ENCODE measurements at regions not wholly inside any gene's neighbourhood (a gene's known extent, or its start where the extent isn't known, plus 50 kb on each side); places are given as distances from the start of the nearest gene placed in this dataset.

DNA sequence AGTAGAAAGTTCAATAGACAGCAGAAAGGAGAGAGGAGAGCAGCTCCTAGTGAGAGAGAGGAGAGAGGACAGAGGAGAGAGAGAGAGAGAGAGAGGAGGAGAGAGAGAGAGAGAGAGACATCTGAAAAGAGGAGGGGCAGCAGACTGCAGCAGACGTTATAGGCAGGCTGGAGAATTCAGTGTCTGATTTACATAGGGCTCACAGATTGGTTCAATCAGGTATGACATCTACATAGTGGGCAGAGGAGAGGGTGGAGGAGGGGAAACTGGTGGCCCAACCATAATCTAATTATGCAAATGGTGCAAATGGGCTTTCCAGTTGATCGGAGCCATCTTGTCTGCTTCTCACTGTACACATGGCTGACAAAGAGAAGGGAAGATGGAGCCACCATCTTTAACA, 221.3 kb upstream of the TRPC4 start:
- in situ Hi-C loops (cut with MboI; ENCODE audit: low sequenced_read_pairs): no loop called here
- Histone ChIP-seq H3K56ac (ENCODE audit: extremely low read depth, insufficient read depth, low read length) (no peak overlapping the region), H3K18ac (ENCODE audit: low read depth, low read length) (no peak overlapping the region), H3K9me1 (ENCODE audit: insufficient read depth, low read length) (no peaks in the 10 kb centered on the region), H2BK120ac (ENCODE audit: low read depth, low read length) (no peak overlapping the region), H3K9ac (ENCODE audit: low read depth, low read length) (no peak overlapping the region), H3K27ac (ENCODE audit: insufficient read depth, low read length) (no peak overlapping the region), H2AK5ac (ENCODE audit: low read depth, low read length) (no peak overlapping the region), H2AK9ac (replicated peaks; ENCODE audit: low read depth, low read length, poor library complexity) (no peak overlapping the region), H4K20me1 (ENCODE audit: insufficient read depth, low read length) (no peaks in the 10 kb centered on the region), H2BK5ac (ENCODE audit: low read depth, low read length, poor library complexity, severe bottlenecking) (no peak overlapping the region), H4K91ac (ENCODE audit: insufficient read depth, low read depth, low read length) (no peak overlapping the region), H3K23ac (ENCODE audit: low read depth, low read length) (no peak overlapping the region), H3K4me3 (ENCODE audit: insufficient read depth, low read depth, low read length) (no peak overlapping the region), H3K4me1 (ENCODE audit: control insufficient read depth, insufficient read depth, low read length) (no peaks in the 10 kb centered on the region), H3K4me2 (ENCODE audit: low read depth, low read length) (no peak overlapping the region), H2BK15ac (ENCODE audit: low read depth, low read length) (no peak overlapping the region), H3K27me3 (ENCODE audit: control insufficient read depth, insufficient read depth, low read length) (no peaks in the 10 kb centered on the region), H3K4ac (ENCODE audit: low read depth, low read length) (no peak overlapping the region), H4K8ac (ENCODE audit: low read depth in 2 of 2, low read length in 2 of 2) (no peak overlapping the region), H3K14ac (replicated peaks; ENCODE audit: low read depth, low read length) (no peak overlapping the region), H3K36me3 (ENCODE audit: control insufficient read depth, insufficient read depth, low read length) (no peaks in the 10 kb centered on the region), H3K9me3 (ENCODE audit: control insufficient read depth, insufficient read depth, low read length) (peaks cover 11% of the 10 kb centered on the region), H2AFZ (replicated peaks; ENCODE audit: low read length, poor library complexity) (no peak overlapping the region), H4K5ac (ENCODE audit: low read depth, low read length) (no peak overlapping the region), H3K79me1 (ENCODE audit: low read depth in 1 of 2, low read length in 2 of 2) (no peaks in the 10 kb centered on the region), H2BK20ac (ENCODE audit: low read depth, low read length) (no peak overlapping the region)
- intact Hi-C loops (cut with micrococcal nuclease): no loop called here
- dilution Hi-C loops (cut with HindIII; ENCODE audit: low sequenced_read_pairs, unreplicated experiment): no loop called here
- ATAC-seq (ENCODE audit: low read depth) (no peak), DNase-seq (no peak)
- TF ChIP-seq RCOR1 (IDR thresholded peaks at IDR 0.05; ENCODE audit: insufficient replicate concordance, low read length) (no peak), ELK1 (IDR thresholded peaks at IDR 0.05; ENCODE audit: borderline replicate concordance, low read depth, low read length) (no peak), RFX5 (IDR thresholded peaks at IDR 0.05; ENCODE audit: low read depth, low read length) (no peak), CHD1 (IDR thresholded peaks at IDR 0.05; ENCODE audit: low read depth, low read length) (no peak), MAFK (IDR thresholded peaks at IDR 0.05; ENCODE audit: low read depth, low read length) (no peak), FOS (IDR thresholded peaks at IDR 0.05; ENCODE audit: low read depth, low read length) (no peak), MAZ (IDR thresholded peaks at IDR 0.05; ENCODE audit: borderline replicate concordance, low read depth, low read length) (no peak)
- POLR2A ChIA-PET (ENCODE audit: unreplicated experiment): no interaction called here
- BruUV-seq (replicated peaks): no TSS peak
- CTCF ChIA-PET: no interaction called here
- no CpG with 5 or more reads among the region's 2 CpGs for WGBS, 2 experiments (ENCODE audit: extremely low coverage in 2 of 2, insufficient read length in 1 of 2)
